ENCODE measurements at regions not wholly inside any gene's neighbourhood (a gene's known extent, or its start where the extent isn't known, plus 50 kb on each side); places are given as distances from the start of the nearest gene placed in this dataset.
"Not testable (repeated sequence)": the region's sequence is repeated elsewhere in the genome, so short reads cannot be mapped to it uniquely, and the experiment has no call there.

DNA sequence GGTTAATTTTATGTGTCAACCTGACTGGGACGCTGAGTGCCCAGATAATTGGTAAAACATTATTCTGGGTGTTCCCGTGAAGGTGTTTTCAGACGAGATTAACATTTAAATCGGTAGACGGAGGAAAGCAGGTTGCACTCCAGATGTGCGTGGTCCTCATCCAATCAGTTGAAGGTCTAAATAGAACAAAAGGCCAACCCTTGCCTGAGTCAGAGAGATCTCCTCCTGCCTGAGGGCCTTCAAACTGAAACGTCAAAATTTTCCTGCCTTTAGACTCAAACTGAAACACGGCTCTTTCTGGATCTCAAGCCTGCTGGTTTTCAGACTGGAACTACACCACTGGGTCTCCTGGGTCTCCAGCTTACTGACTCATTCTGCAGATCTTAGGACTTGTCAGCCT, 70.9 kb downstream of the NPIPA5 start:
- FAIRE-seq; intact Hi-C loops (cut with DNase I); H3K9ac ChIP-seq (ENCODE audit: low read length in 3 of 3); H3K9me3 ChIP-seq (ENCODE audit: control insufficient read depth in 2 of 3, insufficient read depth in 1 of 3, low read length in 3 of 3); H3K4me3 ChIP-seq (ENCODE audit: low read length in 3 of 3); H3K27ac ChIP-seq (ENCODE audit: low read depth in 2 of 2, low read length in 2 of 2); DNase-seq; H3K4me1 ChIP-seq (ENCODE audit: control insufficient read depth in 2 of 3, insufficient read depth in 2 of 3, low read depth in 1 of 3, low read length in 3 of 3); H3K36me3 ChIP-seq (ENCODE audit: control insufficient read depth in 2 of 3, insufficient read depth in 3 of 3, low read length in 3 of 3); H3K27me3 ChIP-seq (ENCODE audit: control insufficient read depth, insufficient read depth, low read length): not testable (repeated sequence)

DNA sequence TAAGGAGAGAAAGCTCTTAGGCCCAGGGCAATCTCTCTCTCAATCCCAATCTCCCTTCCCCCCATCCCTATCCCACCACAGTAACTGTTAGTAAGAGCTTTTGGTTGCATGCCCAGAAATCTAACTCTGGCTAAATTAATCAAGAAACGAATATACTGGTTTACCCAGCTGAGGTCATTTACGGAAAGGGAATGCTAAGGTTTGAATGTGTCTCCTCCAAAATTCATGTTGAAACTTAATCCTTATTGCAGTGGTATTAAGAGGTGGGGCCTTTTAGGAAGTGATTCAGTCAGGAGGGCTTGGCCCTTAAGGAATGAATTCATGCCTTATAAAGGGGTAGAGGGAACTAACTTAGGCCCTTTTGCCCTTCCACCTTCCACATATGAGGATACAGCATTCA, 72.2 kb downstream of the NPIPA5 start:
- H3K9ac ChIP-seq (ENCODE audit: low read length in 3 of 3); intact Hi-C loops (cut with DNase I); H3K9me3 ChIP-seq (ENCODE audit: control insufficient read depth in 2 of 3, insufficient read depth in 1 of 3, low read length in 3 of 3); H3K27ac ChIP-seq (ENCODE audit: low read depth in 2 of 2, low read length in 2 of 2); FAIRE-seq; H3K27me3 ChIP-seq (ENCODE audit: control insufficient read depth, insufficient read depth, low read length); H3K4me3 ChIP-seq (ENCODE audit: low read length in 3 of 3); H3K4me1 ChIP-seq (ENCODE audit: control insufficient read depth in 2 of 3, insufficient read depth in 2 of 3, low read depth in 1 of 3, low read length in 3 of 3); H3K36me3 ChIP-seq (ENCODE audit: control insufficient read depth in 2 of 3, insufficient read depth in 3 of 3, low read length in 3 of 3): not testable (repeated sequence)
- peak in 1 of 5 donors; percentile 23 for DNase-seq

DNA sequence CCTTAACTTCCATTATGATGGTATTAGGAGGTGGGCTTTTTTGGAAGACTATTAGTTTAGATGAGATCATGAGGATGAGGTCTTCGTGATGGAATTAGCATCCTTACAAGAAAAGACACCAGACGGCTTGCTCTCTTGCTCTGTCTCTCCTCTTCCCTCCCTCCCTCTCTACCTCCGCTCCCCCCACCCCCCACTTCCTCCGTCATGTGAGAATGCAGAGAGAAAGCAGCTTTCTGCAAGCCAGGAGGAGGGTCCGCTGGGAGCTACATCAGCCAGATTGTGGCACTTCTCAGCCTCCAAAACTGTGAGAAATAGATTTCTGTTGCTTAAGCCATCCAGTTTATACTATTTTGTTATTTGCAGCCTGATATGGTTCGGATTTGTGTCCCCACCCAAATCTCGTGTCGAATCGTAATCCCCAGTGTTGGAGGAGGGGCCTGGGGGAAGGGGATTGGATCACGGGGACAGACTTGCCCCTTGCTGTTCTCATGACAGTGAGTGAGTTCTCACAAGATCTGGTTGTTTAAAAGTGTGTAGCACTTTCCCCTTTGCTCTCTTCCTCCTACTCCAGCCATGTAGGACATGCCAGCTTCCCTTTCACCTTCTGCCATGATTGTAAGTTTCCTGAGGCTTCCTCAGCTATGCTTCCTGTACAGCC, 74.3 kb downstream of the NPIPA5 start:
- H3K4me3 ChIP-seq (ENCODE audit: low read length in 3 of 3); H3K36me3 ChIP-seq (ENCODE audit: control insufficient read depth in 2 of 3, insufficient read depth in 3 of 3, low read length in 3 of 3); H3K27ac ChIP-seq (ENCODE audit: low read depth in 2 of 2, low read length in 2 of 2); intact Hi-C loops (cut with DNase I); DNase-seq; H3K4me1 ChIP-seq (ENCODE audit: control insufficient read depth in 2 of 3, insufficient read depth in 2 of 3, low read depth in 1 of 3, low read length in 3 of 3); FAIRE-seq; H3K27me3 ChIP-seq (ENCODE audit: control insufficient read depth, insufficient read depth, low read length); H3K9ac ChIP-seq (ENCODE audit: low read length in 3 of 3); H3K9me3 ChIP-seq (ENCODE audit: control insufficient read depth in 2 of 3, insufficient read depth in 1 of 3, low read length in 3 of 3): not testable (repeated sequence)

DNA sequence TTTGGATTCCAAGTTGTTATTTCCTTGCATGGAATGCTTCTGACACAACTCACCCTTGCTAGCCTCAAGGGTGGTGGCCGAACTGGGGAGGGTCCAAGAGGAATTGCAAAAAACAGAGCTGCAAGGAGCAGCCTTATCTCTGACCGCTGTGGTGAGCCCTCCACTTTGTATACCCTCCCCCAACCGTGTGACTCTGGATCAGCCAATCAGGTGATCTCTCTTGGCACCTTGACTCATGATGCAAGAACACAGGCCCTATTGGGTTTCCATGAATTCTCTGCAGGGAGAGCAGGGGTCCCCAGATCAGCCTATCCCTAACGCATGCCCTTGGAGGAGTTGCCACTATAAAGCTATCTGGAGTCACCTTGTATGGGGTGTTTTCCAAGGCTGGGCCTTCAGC, 81.0 kb downstream of the NPIPA5 start:
- H3K4me3 ChIP-seq (ENCODE audit: low read length in 3 of 3); H3K36me3 ChIP-seq (ENCODE audit: control insufficient read depth in 2 of 3, insufficient read depth in 3 of 3, low read length in 3 of 3); H3K4me1 ChIP-seq (ENCODE audit: control insufficient read depth in 2 of 3, insufficient read depth in 2 of 3, low read depth in 1 of 3, low read length in 3 of 3); H3K9ac ChIP-seq (ENCODE audit: low read length in 3 of 3); H3K9me3 ChIP-seq (ENCODE audit: control insufficient read depth in 2 of 3, insufficient read depth in 1 of 3, low read length in 3 of 3); H3K27me3 ChIP-seq (ENCODE audit: control insufficient read depth, insufficient read depth, low read length); H3K27ac ChIP-seq (ENCODE audit: low read depth in 2 of 2, low read length in 2 of 2); FAIRE-seq; intact Hi-C loops (cut with DNase I); DNase-seq: not testable (repeated sequence)

DNA sequence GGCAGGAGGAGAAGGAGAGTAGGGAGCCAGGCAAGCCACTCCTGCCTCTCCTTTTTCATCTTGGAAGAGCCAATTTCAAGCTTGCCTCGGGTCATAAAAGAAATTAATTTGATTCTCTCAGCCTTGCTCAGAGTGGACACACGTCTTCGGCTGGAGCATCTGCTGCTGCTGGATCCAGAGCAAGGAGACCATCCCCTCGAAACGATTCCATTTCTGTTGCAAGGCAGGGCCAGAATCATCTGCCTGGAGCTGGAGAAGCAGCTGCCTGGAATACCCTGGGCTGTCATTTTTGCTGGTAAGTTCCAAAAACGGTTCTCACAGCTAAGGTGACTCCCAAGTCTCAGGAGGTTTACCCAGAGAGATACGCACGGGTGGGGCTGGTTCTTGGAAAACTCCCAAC, 103.3 kb downstream of the NPIPA5 start:
- H3K27me3 ChIP-seq (ENCODE audit: control insufficient read depth, insufficient read depth, low read length); FAIRE-seq; H3K9ac ChIP-seq (ENCODE audit: low read length in 3 of 3); H3K36me3 ChIP-seq (ENCODE audit: control insufficient read depth in 2 of 3, insufficient read depth in 3 of 3, low read length in 3 of 3); H3K27ac ChIP-seq (ENCODE audit: low read depth in 2 of 2, low read length in 2 of 2); H3K9me3 ChIP-seq (ENCODE audit: control insufficient read depth in 2 of 3, insufficient read depth in 1 of 3, low read length in 3 of 3); intact Hi-C loops (cut with DNase I); H3K4me3 ChIP-seq (ENCODE audit: low read length in 3 of 3); H3K4me1 ChIP-seq (ENCODE audit: control insufficient read depth in 2 of 3, insufficient read depth in 2 of 3, low read depth in 1 of 3, low read length in 3 of 3): not testable (repeated sequence)
- DNase-seq = peak in 2 of 5 donors; percentile 8 to 17

DNA sequence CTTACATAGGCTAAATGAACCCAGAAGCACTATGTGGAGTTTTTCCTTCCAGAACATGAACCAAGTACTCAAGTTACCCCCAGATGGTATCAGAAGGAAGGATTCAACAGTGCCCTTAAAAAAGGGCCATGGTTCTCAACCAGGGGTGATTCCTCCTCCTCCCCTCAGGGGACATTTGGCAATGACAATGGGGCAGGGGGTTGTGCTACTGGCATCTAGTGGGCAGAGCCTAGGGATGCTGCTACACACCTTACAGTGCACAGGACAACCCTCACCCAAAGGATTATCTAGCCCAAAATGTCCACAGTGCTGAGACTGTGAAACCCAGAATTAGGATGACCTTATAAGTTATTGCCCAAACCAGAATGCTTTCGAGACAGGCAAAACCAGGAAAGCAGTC, 104.1 kb downstream of the NPIPA5 start:
- H3K9me3 ChIP-seq (ENCODE audit: control insufficient read depth in 2 of 3, insufficient read depth in 1 of 3, low read length in 3 of 3); H3K9ac ChIP-seq (ENCODE audit: low read length in 3 of 3); intact Hi-C loops (cut with DNase I); H3K4me1 ChIP-seq (ENCODE audit: control insufficient read depth in 2 of 3, insufficient read depth in 2 of 3, low read depth in 1 of 3, low read length in 3 of 3); FAIRE-seq; H3K27ac ChIP-seq (ENCODE audit: low read depth in 2 of 2, low read length in 2 of 2); DNase-seq; H3K36me3 ChIP-seq (ENCODE audit: control insufficient read depth in 2 of 3, insufficient read depth in 3 of 3, low read length in 3 of 3); H3K4me3 ChIP-seq (ENCODE audit: low read length in 3 of 3); H3K27me3 ChIP-seq (ENCODE audit: control insufficient read depth, insufficient read depth, low read length): not testable (repeated sequence)

DNA sequence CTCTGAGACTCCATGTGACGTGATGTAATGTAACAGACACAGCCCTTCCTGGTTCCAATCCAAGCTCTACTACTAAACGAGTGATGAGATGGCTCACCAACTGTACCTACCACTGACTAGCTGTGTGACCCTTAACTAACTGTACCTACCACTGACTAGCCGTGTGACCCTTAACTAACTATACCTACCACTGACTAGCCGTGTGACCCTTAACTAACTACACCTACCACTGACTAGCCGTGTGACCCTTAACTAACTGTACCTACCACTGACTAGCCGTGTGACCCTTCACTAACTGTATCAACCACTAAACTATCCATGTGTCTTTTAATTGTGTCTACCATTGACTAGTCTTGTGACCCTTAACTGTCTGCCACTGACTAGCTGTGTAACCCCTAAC, 111.2 kb downstream of the NPIPA5 start:
- intact Hi-C loops (cut with DNase I); H3K9me3 ChIP-seq (ENCODE audit: control insufficient read depth in 2 of 3, insufficient read depth in 1 of 3, low read length in 3 of 3); FAIRE-seq; H3K4me3 ChIP-seq (ENCODE audit: low read length in 3 of 3); H3K27ac ChIP-seq (ENCODE audit: low read depth in 2 of 2, low read length in 2 of 2); H3K9ac ChIP-seq (ENCODE audit: low read length in 3 of 3); H3K4me1 ChIP-seq (ENCODE audit: control insufficient read depth in 2 of 3, insufficient read depth in 2 of 3, low read depth in 1 of 3, low read length in 3 of 3); H3K27me3 ChIP-seq (ENCODE audit: control insufficient read depth, insufficient read depth, low read length); H3K36me3 ChIP-seq (ENCODE audit: control insufficient read depth in 2 of 3, insufficient read depth in 3 of 3, low read length in 3 of 3); DNase-seq: not testable (repeated sequence)

DNA sequence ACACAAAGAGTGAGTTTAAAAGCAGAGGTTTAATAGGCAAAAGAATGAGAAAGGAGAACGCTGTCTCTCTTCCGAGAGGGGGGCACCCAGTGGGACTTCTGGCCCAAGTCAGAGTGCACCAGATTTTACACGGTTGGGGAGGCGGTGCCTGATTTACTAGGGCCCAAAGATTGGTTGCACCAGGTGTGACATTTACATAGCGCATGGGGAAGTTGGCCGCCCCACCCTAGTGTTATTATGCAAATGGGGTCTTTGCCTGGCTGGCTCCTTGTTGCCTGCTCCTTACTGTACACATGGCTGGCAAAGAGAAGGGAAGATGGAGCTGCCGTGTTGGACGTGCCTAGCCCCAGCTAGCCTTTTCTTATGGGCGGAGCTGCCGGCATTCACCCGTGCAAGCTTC, 115.9 kb downstream of the NPIPA5 start:
- FAIRE-seq; DNase-seq; H3K9me3 ChIP-seq (ENCODE audit: control insufficient read depth in 2 of 3, insufficient read depth in 1 of 3, low read length in 3 of 3); H3K9ac ChIP-seq (ENCODE audit: low read length in 3 of 3); H3K27me3 ChIP-seq (ENCODE audit: control insufficient read depth, insufficient read depth, low read length); H3K27ac ChIP-seq (ENCODE audit: low read depth in 2 of 2, low read length in 2 of 2); H3K4me1 ChIP-seq (ENCODE audit: control insufficient read depth in 2 of 3, insufficient read depth in 2 of 3, low read depth in 1 of 3, low read length in 3 of 3); H3K36me3 ChIP-seq (ENCODE audit: control insufficient read depth in 2 of 3, insufficient read depth in 3 of 3, low read length in 3 of 3); intact Hi-C loops (cut with DNase I); H3K4me3 ChIP-seq (ENCODE audit: low read length in 3 of 3): not testable (repeated sequence)

DNA sequence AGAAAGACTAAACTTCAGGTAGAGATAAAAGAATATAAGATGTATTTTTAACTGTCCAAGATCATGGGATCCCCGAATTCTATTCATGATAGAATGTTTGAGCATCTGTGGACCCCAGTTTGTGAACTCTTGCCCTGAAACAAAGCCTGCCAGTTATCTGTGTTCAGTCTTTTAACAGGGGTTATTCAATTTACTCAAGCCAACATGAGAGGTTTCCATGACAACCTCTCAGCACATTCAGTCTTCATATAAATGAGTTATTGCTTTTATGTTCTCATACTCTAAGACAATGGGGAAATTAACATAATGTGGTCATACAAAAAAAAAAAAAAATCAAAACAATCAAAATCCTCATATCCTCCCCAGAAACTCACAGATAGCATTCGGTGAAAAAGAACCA, 130.1 kb downstream of the NPIPA5 start:
- H3K36me3 ChIP-seq (ENCODE audit: control insufficient read depth in 2 of 3, insufficient read depth in 3 of 3, low read length in 3 of 3); H3K9ac ChIP-seq (ENCODE audit: low read length in 3 of 3); DNase-seq; FAIRE-seq; H3K4me1 ChIP-seq (ENCODE audit: control insufficient read depth in 2 of 3, insufficient read depth in 2 of 3, low read depth in 1 of 3, low read length in 3 of 3); H3K27ac ChIP-seq (ENCODE audit: low read depth in 2 of 2, low read length in 2 of 2); intact Hi-C loops (cut with DNase I); H3K9me3 ChIP-seq (ENCODE audit: control insufficient read depth in 2 of 3, insufficient read depth in 1 of 3, low read length in 3 of 3); H3K4me3 ChIP-seq (ENCODE audit: low read length in 3 of 3); H3K27me3 ChIP-seq (ENCODE audit: control insufficient read depth, insufficient read depth, low read length): not testable (repeated sequence)
